Astrocyte (in vitro differentiated cells and primary cell): ENCODE measurements at regions not wholly inside any gene's neighbourhood (a gene's known extent, or its start where the extent isn't known, plus 50 kb on each side); places are given as distances from the start of the nearest gene placed in this dataset.

Experiments used
- CTCF ChIP-seq: IDR thresholded peaks from 2 replicates; pipeline ENCODE4 v1.5.1; 2011; ENCODE audit warnings: low read depth, mild to moderate bottlenecking, inconsistent platforms, low read length, moderate library complexity; ENCODE audit not compliant: insufficient read depth
- EZH2 ChIP-seq: IDR thresholded peaks from 2 replicates; pipeline ENCODE4 v1.6.1; 2012; ENCODE audit warnings: mild to moderate bottlenecking, low read length, inconsistent platforms; ENCODE audit not compliant: insufficient read depth

- TF ChIP-seq CTCF (no peak), EZH2 (no peak)
Observed at GRCh38 chr14:40436551-40436950, 1004.3 kb upstream of the FBXO33 start.
